GM18499 (cell line): ENCODE measurements at regions not wholly inside any gene's neighbourhood (a gene's known extent, or its start where the extent isn't known, plus 50 kb on each side); places are given as distances from the start of the nearest gene placed in this dataset.

Source experiments
- ATAC-seq: cut with Tn5 transposase; IDR thresholded peaks from one replicate; pipeline ENCODE4 v1.9.1; 2021; ENCODE audit warnings: moderate number of reproducible peaks; ENCODE audit not compliant: insufficient read depth, unreplicated experiment

- ATAC-seq, result no peak
Observed at GRCh38 chr1:187763465-187763864, 934.7 kb downstream of the PLA2G4A start.

- ATAC-seq, result no peak
Observed at GRCh38 chr1:187763976-187764375, 935.2 kb downstream of the PLA2G4A start.

- no peak for ATAC-seq
Observed at GRCh38 chr1:187771396-187771795, 942.6 kb downstream of the PLA2G4A start.

- no peak for ATAC-seq
Observed at GRCh38 chr1:187773168-187773567, 944.4 kb downstream of the PLA2G4A start.

GRCh38 chr1:187787736-187788135 lies 959.0 kb downstream of the PLA2G4A start:
- ATAC-seq, result no peak

- no peak for ATAC-seq
Observed at GRCh38 chr1:187788718-187789117, 960.0 kb downstream of the PLA2G4A start.

- no peak for ATAC-seq
Observed at GRCh38 chr1:187790724-187791123, 962.0 kb downstream of the PLA2G4A start.

GRCh38 chr1:187794561-187794960 lies 965.8 kb downstream of the PLA2G4A start:
- ATAC-seq, result no peak

- no peak for ATAC-seq
Observed at GRCh38 chr1:187809549-187809948, 980.8 kb downstream of the PLA2G4A start.

GRCh38 chr1:187816646-187817045 lies 987.9 kb downstream of the PLA2G4A start:
- no peak for ATAC-seq

- no peak for ATAC-seq
Observed at GRCh38 chr1:187817782-187818181, 989.0 kb downstream of the PLA2G4A start.

- ATAC-seq, result no peak
Observed at GRCh38 chr1:187819086-187819485, 990.3 kb downstream of the PLA2G4A start.

- no peak for ATAC-seq
Observed at GRCh38 chr1:187836557-187836956, 1007.8 kb downstream of the PLA2G4A start.

- ATAC-seq, result no peak
Observed at GRCh38 chr1:187837787-187838186, 1009.0 kb downstream of the PLA2G4A start.

GRCh38 chr1:187838335-187839293 lies 1009.9 kb downstream of the PLA2G4A start:
- no peak for ATAC-seq

- ATAC-seq, result no peak
Observed at GRCh38 chr1:187839873-187840272, 1011.1 kb downstream of the PLA2G4A start.

- ATAC-seq, result no peak
Observed at GRCh38 chr1:187840557-187840956, 1011.8 kb downstream of the PLA2G4A start.

- ATAC-seq, result no peak
Observed at GRCh38 chr1:187842406-187843165, 1013.8 kb downstream of the PLA2G4A start.

- ATAC-seq, result no peak
Observed at GRCh38 chr1:187844313-187844712, 1015.6 kb downstream of the PLA2G4A start.

GRCh38 chr1:187847531-187847930 lies 1018.8 kb downstream of the PLA2G4A start:
- no peak for ATAC-seq

GRCh38 chr1:187848321-187848720 lies 1019.6 kb downstream of the PLA2G4A start:
- no peak for ATAC-seq
